ENCODE measurements at regions not wholly inside any gene's neighbourhood (a gene's known extent, or its start where the extent isn't known, plus 50 kb on each side); places are given as distances from the start of the nearest gene placed in this dataset.

- no peak overlapping the region for H3K9ac ChIP-seq (ENCODE audit: low read depth in 1 of 3, low read length in 3 of 3)
- no peak overlapping the region for H3K4me3 ChIP-seq (ENCODE audit: low read length in 3 of 3)
- H3K27ac ChIP-seq (ENCODE audit: low read depth, low read length): no peak overlapping the region
- no peaks in the 10 kb centered on the region for H3K9me3 ChIP-seq (ENCODE audit: control insufficient read depth in 3 of 3, low read length in 3 of 3)
- H3K27me3 ChIP-seq (ENCODE audit: control insufficient read depth in 3 of 3, insufficient read depth in 3 of 3, low read length in 3 of 3): no peaks in the 10 kb centered on the region
- H3K36me3 ChIP-seq (ENCODE audit: control insufficient read depth in 3 of 3, insufficient read depth in 3 of 3, low read length in 3 of 3): no peaks in the 10 kb centered on the region
- no peaks in the 10 kb centered on the region for H3K4me1 ChIP-seq (ENCODE audit: control insufficient read depth in 3 of 3, insufficient read depth in 3 of 3, low read length in 3 of 3)
These were observed 192.4 kb upstream of the DPH6 start for GRCh38 chr15:35738370-35738769.

GRCh38 chr15:35740761-35741160, 194.8 kb upstream of the DPH6 start:
- Histone ChIP-seq H3K36me3 (ENCODE audit: control insufficient read depth in 3 of 3, insufficient read depth in 3 of 3, low read length in 3 of 3) (no peaks in the 10 kb centered on the region), H3K4me1 (ENCODE audit: control insufficient read depth in 3 of 3, insufficient read depth in 3 of 3, low read length in 3 of 3) (no peaks in the 10 kb centered on the region), H3K4me3 (ENCODE audit: low read length in 3 of 3) (no peak overlapping the region), H3K27ac (ENCODE audit: low read depth, low read length) (no peak overlapping the region), H3K27me3 (ENCODE audit: control insufficient read depth in 3 of 3, insufficient read depth in 3 of 3, low read length in 3 of 3) (no peaks in the 10 kb centered on the region), H3K9ac (ENCODE audit: low read depth in 1 of 3, low read length in 3 of 3) (no peak overlapping the region), H3K9me3 (ENCODE audit: control insufficient read depth in 3 of 3, low read length in 3 of 3) (no peaks in the 10 kb centered on the region)

- Histone ChIP-seq H3K4me1 (ENCODE audit: control insufficient read depth in 3 of 3, insufficient read depth in 3 of 3, low read length in 3 of 3) (no peaks in the 10 kb centered on the region), H3K4me3 (ENCODE audit: low read length in 3 of 3) (no peak overlapping the region), H3K27ac (ENCODE audit: low read depth, low read length) (no peak overlapping the region), H3K9me3 (ENCODE audit: control insufficient read depth in 3 of 3, low read length in 3 of 3) (no peaks in the 10 kb centered on the region), H3K36me3 (ENCODE audit: control insufficient read depth in 3 of 3, insufficient read depth in 3 of 3, low read length in 3 of 3) (no peaks in the 10 kb centered on the region), H3K27me3 (ENCODE audit: control insufficient read depth in 3 of 3, insufficient read depth in 3 of 3, low read length in 3 of 3) (no peaks in the 10 kb centered on the region), H3K9ac (ENCODE audit: low read depth in 1 of 3, low read length in 3 of 3) (no peak overlapping the region)
These were observed 195.4 kb upstream of the DPH6 start for GRCh38 chr15:35741395-35741794.

GRCh38 chr15:35741881-35742280, 195.9 kb upstream of the DPH6 start:
- no peak overlapping the region for H3K9ac ChIP-seq (ENCODE audit: low read depth in 1 of 3, low read length in 3 of 3)
- H3K27me3 ChIP-seq (ENCODE audit: control insufficient read depth in 3 of 3, insufficient read depth in 3 of 3, low read length in 3 of 3): no peaks in the 10 kb centered on the region
- H3K9me3 ChIP-seq (ENCODE audit: control insufficient read depth in 3 of 3, low read length in 3 of 3): no peaks in the 10 kb centered on the region
- H3K27ac ChIP-seq (ENCODE audit: low read depth, low read length): no peak overlapping the region
- no peaks in the 10 kb centered on the region for H3K36me3 ChIP-seq (ENCODE audit: control insufficient read depth in 3 of 3, insufficient read depth in 3 of 3, low read length in 3 of 3)
- no peaks in the 10 kb centered on the region for H3K4me1 ChIP-seq (ENCODE audit: control insufficient read depth in 3 of 3, insufficient read depth in 3 of 3, low read length in 3 of 3)
- H3K4me3 ChIP-seq (ENCODE audit: low read length in 3 of 3): no peak overlapping the region

- H3K27me3 ChIP-seq (ENCODE audit: control insufficient read depth in 3 of 3, insufficient read depth in 3 of 3, low read length in 3 of 3): no peaks in the 10 kb centered on the region
- H3K27ac ChIP-seq (ENCODE audit: low read depth, low read length): no peak overlapping the region
- H3K4me3 ChIP-seq (ENCODE audit: low read length in 3 of 3): no peak overlapping the region
- no peak overlapping the region for H3K9ac ChIP-seq (ENCODE audit: low read depth in 1 of 3, low read length in 3 of 3)
- H3K4me1 ChIP-seq (ENCODE audit: control insufficient read depth in 3 of 3, insufficient read depth in 3 of 3, low read length in 3 of 3): no peaks in the 10 kb centered on the region
- no peaks in the 10 kb centered on the region for H3K36me3 ChIP-seq (ENCODE audit: control insufficient read depth in 3 of 3, insufficient read depth in 3 of 3, low read length in 3 of 3)
- H3K9me3 ChIP-seq (ENCODE audit: control insufficient read depth in 3 of 3, low read length in 3 of 3): no peaks in the 10 kb centered on the region
These were observed 197.4 kb upstream of the DPH6 start for GRCh38 chr15:35743321-35743720.

GRCh38 chr15:35746121-35746520, 200.2 kb upstream of the DPH6 start:
- no peaks in the 10 kb centered on the region for H3K4me1 ChIP-seq (ENCODE audit: control insufficient read depth in 3 of 3, insufficient read depth in 3 of 3, low read length in 3 of 3)
- H3K9me3 ChIP-seq (ENCODE audit: control insufficient read depth in 3 of 3, low read length in 3 of 3): no peaks in the 10 kb centered on the region
- no peak overlapping the region for H3K9ac ChIP-seq (ENCODE audit: low read depth in 1 of 3, low read length in 3 of 3)
- no peak overlapping the region for H3K4me3 ChIP-seq (ENCODE audit: low read length in 3 of 3)
- H3K27me3 ChIP-seq (ENCODE audit: control insufficient read depth in 3 of 3, insufficient read depth in 3 of 3, low read length in 3 of 3): no peaks in the 10 kb centered on the region
- no peak overlapping the region for H3K27ac ChIP-seq (ENCODE audit: low read depth, low read length)
- no peaks in the 10 kb centered on the region for H3K36me3 ChIP-seq (ENCODE audit: control insufficient read depth in 3 of 3, insufficient read depth in 3 of 3, low read length in 3 of 3)

GRCh38 chr15:35748105-35748504, 202.1 kb upstream of the DPH6 start:
- H3K27me3 ChIP-seq (ENCODE audit: control insufficient read depth in 3 of 3, insufficient read depth in 3 of 3, low read length in 3 of 3): no peaks in the 10 kb centered on the region
- H3K36me3 ChIP-seq (ENCODE audit: control insufficient read depth in 3 of 3, insufficient read depth in 3 of 3, low read length in 3 of 3): no peaks in the 10 kb centered on the region
- H3K4me3 ChIP-seq (ENCODE audit: low read length in 3 of 3): no peak overlapping the region
- H3K27ac ChIP-seq (ENCODE audit: low read depth, low read length): no peak overlapping the region
- peaks cover 0 to 2% (median 0%) of the 10 kb centered on the region in 3 donors for H3K4me1 ChIP-seq (ENCODE audit: control insufficient read depth in 3 of 3, insufficient read depth in 3 of 3, low read length in 3 of 3)
- H3K9me3 ChIP-seq (ENCODE audit: control insufficient read depth in 3 of 3, low read length in 3 of 3): no peaks in the 10 kb centered on the region
- no peak overlapping the region for H3K9ac ChIP-seq (ENCODE audit: low read depth in 1 of 3, low read length in 3 of 3)

- Histone ChIP-seq H3K9me3 (ENCODE audit: control insufficient read depth in 3 of 3, low read length in 3 of 3) (no peaks in the 10 kb centered on the region), H3K9ac (ENCODE audit: low read depth in 1 of 3, low read length in 3 of 3) (no peak overlapping the region), H3K4me3 (ENCODE audit: low read length in 3 of 3) (no peak overlapping the region), H3K36me3 (ENCODE audit: control insufficient read depth in 3 of 3, insufficient read depth in 3 of 3, low read length in 3 of 3) (no peaks in the 10 kb centered on the region), H3K4me1 (ENCODE audit: control insufficient read depth in 3 of 3, insufficient read depth in 3 of 3, low read length in 3 of 3) (peaks cover 0 to 2% (median 0%) of the 10 kb centered on the region in 3 donors), H3K27me3 (ENCODE audit: control insufficient read depth in 3 of 3, insufficient read depth in 3 of 3, low read length in 3 of 3) (no peaks in the 10 kb centered on the region), H3K27ac (ENCODE audit: low read depth, low read length) (no peak overlapping the region)
These were observed 204.1 kb upstream of the DPH6 start for GRCh38 chr15:35750051-35750450.

- no peak overlapping the region for H3K27ac ChIP-seq (ENCODE audit: low read depth, low read length)
- H3K4me3 ChIP-seq (ENCODE audit: low read length in 3 of 3): peak overlapping the region; percentile 29 to 58 (median 41)
- peak overlapping the region in 2 of 3 donors; percentile 1 to 14 for H3K9ac ChIP-seq (ENCODE audit: low read depth in 1 of 3, low read length in 3 of 3)
- H3K27me3 ChIP-seq (ENCODE audit: control insufficient read depth in 3 of 3, insufficient read depth in 3 of 3, low read length in 3 of 3): no peaks in the 10 kb centered on the region
- no peaks in the 10 kb centered on the region for H3K9me3 ChIP-seq (ENCODE audit: control insufficient read depth in 3 of 3, low read length in 3 of 3)
- H3K4me1 ChIP-seq (ENCODE audit: control insufficient read depth in 3 of 3, insufficient read depth in 3 of 3, low read length in 3 of 3): peaks cover 0 to 2% (median 0%) of the 10 kb centered on the region in 3 donors
- H3K36me3 ChIP-seq (ENCODE audit: control insufficient read depth in 3 of 3, insufficient read depth in 3 of 3, low read length in 3 of 3): no peaks in the 10 kb centered on the region
These were observed 205.6 kb upstream of the DPH6 start for GRCh38 chr15:35751413-35752133.

- Histone ChIP-seq H3K27me3 (ENCODE audit: control insufficient read depth in 3 of 3, insufficient read depth in 3 of 3, low read length in 3 of 3) (no peaks in the 10 kb centered on the region), H3K4me3 (ENCODE audit: low read length in 3 of 3) (no peak overlapping the region)
These were observed 206.1 kb upstream of the DPH6 start for GRCh38 chr15:35752134-35752466.

More at GRCh38 chr15:35752134-35752466, 206.1 kb upstream of the DPH6 start:
- H3K27ac ChIP-seq (ENCODE audit: low read depth, low read length): no peak overlapping the region
- H3K9ac ChIP-seq (ENCODE audit: low read depth in 1 of 3, low read length in 3 of 3): no peak overlapping the region
- H3K9me3 ChIP-seq (ENCODE audit: control insufficient read depth in 3 of 3, low read length in 3 of 3): no peaks in the 10 kb centered on the region
- H3K36me3 ChIP-seq (ENCODE audit: control insufficient read depth in 3 of 3, insufficient read depth in 3 of 3, low read length in 3 of 3): no peaks in the 10 kb centered on the region
- H3K4me1 ChIP-seq (ENCODE audit: control insufficient read depth in 3 of 3, insufficient read depth in 3 of 3, low read length in 3 of 3): peaks cover 0 to 2% (median 0%) of the 10 kb centered on the region in 3 donors

All from skeletal muscle tissue (tissue), 3 donors.